HEK293 (cell line): ENCODE measurements at regions not wholly inside any gene's neighbourhood (a gene's known extent, or its start where the extent isn't known, plus 50 kb on each side); places are given as distances from the start of the nearest gene placed in this dataset.

Source experiments
- CTCF ChIA-PET: fragments of 350-600 bp; formaldehyde crosslinking; extraction: SDS; loops from one replicate; lab custom pipeline; 2021; ENCODE audit warnings: antibody characterized with exemption; lab: Yijun Ruan, JAX
- POLR2A ChIA-PET: fragments of 300-600 bp; formaldehyde crosslinking; extraction: SDS; loops from one replicate; lab custom pipeline; 2020; ENCODE audit warnings: antibody characterized with exemption, inconsistent platforms; lab: Yijun Ruan, JAX
- H3K27ac ChIP-seq: fragments of 200-500 bp; sonication (Bioruptor generic); 2 replicates; pipeline ENCODE4 v1.5.1; 2014; ENCODE audit warnings: low read depth, low read length, control low read depth, inconsistent platforms; ENCODE audit errors: extremely low read depth
- H3K36me3 ChIP-seq, 2 experiments: fragments of 200-500 bp in 1 of 2; sonication (Bioruptor generic) in 1 of 2; 1 replicate in 1 of 2; 2 replicates in 1 of 2; pipeline ENCODE4 v1.5.1; 2014 to 2017; ENCODE audit warnings: inconsistent platforms in 2 of 2, low read length in 2 of 2; ENCODE audit not compliant: control insufficient read depth in 2 of 2, insufficient read depth in 1 of 2
- H3K4me1 ChIP-seq: fragments of 200-500 bp; sonication (Bioruptor generic); 2 replicates; pipeline ENCODE4 v1.5.1; 2014; ENCODE audit warnings: mild to moderate bottlenecking, low read length, inconsistent platforms; ENCODE audit not compliant: control insufficient read depth, insufficient read depth
- H3K4me3 ChIP-seq: 2 replicates; pipeline ENCODE4 v1.5.1; 2011; ENCODE audit warnings: low read depth, mild to moderate bottlenecking, control low read depth, low read length, moderate library complexity
- H3K9me3 ChIP-seq: fragments of 200-500 bp; sonication (Bioruptor generic); 2 replicates; pipeline ENCODE4 v1.5.1; 2014; ENCODE audit warnings: low read depth, low read length, inconsistent platforms; ENCODE audit not compliant: control insufficient read depth, insufficient read depth
- BCL11A ChIP-seq: fragments of 450-650 bp; formaldehyde crosslinking; IDR thresholded peaks from 2 replicates; pipeline ENCODE4 v1.5.1; 2016; ENCODE audit warnings: low read depth, missing biosample characterization, missing genetic modification characterization
- HOXD13 ChIP-seq: sonication (generic); formaldehyde crosslinking; IDR thresholded peaks from 2 replicates; pipeline ENCODE4 v1.8.0; 2022; ENCODE audit warnings: missing genetic modification reagents, borderline replicate concordance
- SETDB1 ChIP-seq: IDR thresholded peaks from one replicate; pipeline ENCODE4 v1.6.1; 2017; ENCODE audit warnings: mild to moderate bottlenecking, low read length, moderate library complexity, mixed read lengths; ENCODE audit not compliant: insufficient read length
- SP7 ChIP-seq: fragments of 450-650 bp; formaldehyde crosslinking; IDR thresholded peaks from 2 replicates; pipeline ENCODE4 v1.5.1; 2016; ENCODE audit warnings: missing biosample characterization, missing genetic modification characterization
- TCF7L2 ChIP-seq: IDR thresholded peaks from 2 replicates; pipeline ENCODE4 v1.6.1; 2011; ENCODE audit warnings: low read depth, mild to moderate bottlenecking, inconsistent platforms, low read length, moderate library complexity, borderline replicate concordance
- ZFP37 ChIP-seq: fragments of 450-650 bp; formaldehyde crosslinking; IDR thresholded peaks from 2 replicates; pipeline ENCODE4 v1.5.1; 2016; ENCODE audit warnings: missing biosample characterization, missing genetic modification characterization
- ZNF140 ChIP-seq: fragments of 450-650 bp; formaldehyde crosslinking; IDR thresholded peaks from 2 replicates; pipeline ENCODE4 v1.5.1; 2016; ENCODE audit warnings: missing biosample characterization, missing genetic modification characterization
- ZNF202 ChIP-seq: fragments of 450-650 bp; formaldehyde crosslinking; IDR thresholded peaks from 2 replicates; pipeline ENCODE4 v1.5.1; 2016; ENCODE audit warnings: missing biosample characterization, missing genetic modification characterization, borderline replicate concordance
- ZNF221 ChIP-seq: fragments of 450-650 bp; formaldehyde crosslinking; IDR thresholded peaks from 2 replicates; pipeline ENCODE4 v1.5.1; 2017; ENCODE audit warnings: missing biosample characterization, missing genetic modification characterization, borderline replicate concordance
- ZNF223 ChIP-seq: fragments of 450-650 bp; formaldehyde crosslinking; IDR thresholded peaks from 2 replicates; pipeline ENCODE4 v1.5.1; 2016; ENCODE audit warnings: missing biosample characterization, missing genetic modification characterization
- ZNF274 ChIP-seq, 2 experiments: fragments of 200-500 bp in 1 of 2; fragments of 450-650 bp in 1 of 2; sonication (Bioruptor generic) in 1 of 2; formaldehyde crosslinking in 1 of 2; IDR thresholded peaks; 2 replicates each; pipeline versions ENCODE4 v1.5.1 to v1.6.1; 2014 to 2016; ENCODE audit warnings: borderline replicate concordance in 1 of 2, inconsistent platforms in 1 of 2, low read length in 1 of 2, missing biosample characterization in 1 of 2, missing genetic modification characterization in 1 of 2
- ZNF292 ChIP-seq: fragments of 450-650 bp; formaldehyde crosslinking; IDR thresholded peaks from 2 replicates; pipeline ENCODE4 v1.5.1; 2016; ENCODE audit warnings: low read depth, missing biosample characterization, missing genetic modification characterization, borderline replicate concordance
- ZNF366 ChIP-seq: fragments of 450-650 bp; formaldehyde crosslinking; conservative IDR thresholded peaks from 2 replicates; pipeline ENCODE4 v1.5.1; 2016; ENCODE audit warnings: missing biosample characterization, missing genetic modification characterization
- ZNF501 ChIP-seq: fragments of 450-650 bp; formaldehyde crosslinking; IDR thresholded peaks from 2 replicates; pipeline ENCODE4 v1.5.1; 2016; ENCODE audit warnings: missing biosample characterization, missing genetic modification characterization
- ZNF521 ChIP-seq: fragments of 450-650 bp; formaldehyde crosslinking; IDR thresholded peaks from 2 replicates; pipeline ENCODE4 v1.5.1; 2017; ENCODE audit warnings: missing biosample characterization, mild to moderate bottlenecking, missing genetic modification characterization
- ZNF529 ChIP-seq: fragments of 450-650 bp; formaldehyde crosslinking; IDR thresholded peaks from 2 replicates; pipeline ENCODE4 v1.5.1; 2017; ENCODE audit warnings: missing genetic modification characterization, missing biosample characterization; ENCODE audit not compliant: insufficient replicate concordance
- ZNF629 ChIP-seq: fragments of 450-650 bp; formaldehyde crosslinking; IDR thresholded peaks from 2 replicates; pipeline ENCODE4 v1.5.1; 2017; ENCODE audit warnings: missing biosample characterization, missing genetic modification characterization
- ZNF658 ChIP-seq: fragments of 450-650 bp; formaldehyde crosslinking; IDR thresholded peaks from 2 replicates; pipeline ENCODE4; 2016; ENCODE audit warnings: missing biosample characterization, missing genetic modification characterization
- ZNF660 ChIP-seq: fragments of 450-650 bp; IDR thresholded peaks from 2 replicates; pipeline ENCODE4 v1.5.1; 2018; ENCODE audit warnings: missing biosample characterization, mild to moderate bottlenecking, missing genetic modification characterization
- ZNF707 ChIP-seq: fragments of 450-650 bp; formaldehyde crosslinking; IDR thresholded peaks from 2 replicates; pipeline ENCODE4 v1.5.1; 2016; ENCODE audit warnings: missing biosample characterization, missing genetic modification characterization
- ZNF76 ChIP-seq: fragments of 450-650 bp; formaldehyde crosslinking; IDR thresholded peaks from 2 replicates; pipeline ENCODE4; 2016; ENCODE audit warnings: low read depth, missing biosample characterization, missing genetic modification characterization, borderline replicate concordance
- ZNF785 ChIP-seq: fragments of 450-650 bp; formaldehyde crosslinking; IDR thresholded peaks from 2 replicates; pipeline ENCODE4 v1.5.1; 2016; ENCODE audit warnings: missing biosample characterization, missing genetic modification characterization
- ZSCAN16 ChIP-seq: fragments of 450-650 bp; formaldehyde crosslinking; IDR thresholded peaks from 2 replicates; pipeline ENCODE4 v1.5.1; 2016; ENCODE audit warnings: missing biosample characterization, missing genetic modification characterization
- TF ChIP-seq, protein P1 (sequence below): fragments of 450-650 bp; formaldehyde crosslinking; IDR thresholded peaks from 2 replicates; pipeline ENCODE4 v1.5.1; 2016; ENCODE audit warnings: missing biosample characterization, missing genetic modification characterization, borderline replicate concordance
- TF ChIP-seq, protein P2 (sequence below): sonication (generic); formaldehyde crosslinking; IDR thresholded peaks from 2 replicates; pipeline ENCODE4 v1.8.1; 2022; ENCODE audit warnings: mild to moderate bottlenecking, moderate library complexity, missing genetic modification reagents
- TF ChIP-seq, protein P3 (sequence below): fragments of 450-650 bp; formaldehyde crosslinking; IDR thresholded peaks from 2 replicates; pipeline ENCODE4 v1.5.1; 2016; ENCODE audit warnings: missing biosample characterization, missing genetic modification characterization
- TF ChIP-seq, protein P4 (sequence below): fragments of 450-650 bp; IDR thresholded peaks from 2 replicates; pipeline ENCODE4 v1.5.1; 2018; ENCODE audit warnings: missing biosample characterization, mild to moderate bottlenecking, missing genetic modification characterization

DNA sequence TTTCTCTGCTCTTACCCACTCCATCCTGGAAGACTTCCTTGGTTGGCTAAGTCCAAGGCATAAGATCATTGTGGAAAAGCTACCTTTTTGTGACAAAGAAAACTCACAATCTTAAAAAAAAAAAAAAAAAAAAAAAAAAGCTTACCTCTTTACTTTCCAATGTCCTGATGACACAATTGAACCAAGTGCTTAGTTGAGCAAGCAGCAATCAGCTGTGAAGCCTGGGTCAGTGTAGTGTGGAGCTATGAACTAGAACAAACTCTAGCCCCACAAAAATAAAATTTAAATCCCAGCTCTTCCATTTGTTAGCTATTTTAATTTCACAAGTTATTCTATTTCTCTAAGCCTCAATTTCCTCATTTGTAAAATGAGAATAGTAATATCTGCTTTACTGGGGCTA is 647.6 kb downstream of the LMO4 start (continued):
- TF ChIP-seq, protein P1, sequence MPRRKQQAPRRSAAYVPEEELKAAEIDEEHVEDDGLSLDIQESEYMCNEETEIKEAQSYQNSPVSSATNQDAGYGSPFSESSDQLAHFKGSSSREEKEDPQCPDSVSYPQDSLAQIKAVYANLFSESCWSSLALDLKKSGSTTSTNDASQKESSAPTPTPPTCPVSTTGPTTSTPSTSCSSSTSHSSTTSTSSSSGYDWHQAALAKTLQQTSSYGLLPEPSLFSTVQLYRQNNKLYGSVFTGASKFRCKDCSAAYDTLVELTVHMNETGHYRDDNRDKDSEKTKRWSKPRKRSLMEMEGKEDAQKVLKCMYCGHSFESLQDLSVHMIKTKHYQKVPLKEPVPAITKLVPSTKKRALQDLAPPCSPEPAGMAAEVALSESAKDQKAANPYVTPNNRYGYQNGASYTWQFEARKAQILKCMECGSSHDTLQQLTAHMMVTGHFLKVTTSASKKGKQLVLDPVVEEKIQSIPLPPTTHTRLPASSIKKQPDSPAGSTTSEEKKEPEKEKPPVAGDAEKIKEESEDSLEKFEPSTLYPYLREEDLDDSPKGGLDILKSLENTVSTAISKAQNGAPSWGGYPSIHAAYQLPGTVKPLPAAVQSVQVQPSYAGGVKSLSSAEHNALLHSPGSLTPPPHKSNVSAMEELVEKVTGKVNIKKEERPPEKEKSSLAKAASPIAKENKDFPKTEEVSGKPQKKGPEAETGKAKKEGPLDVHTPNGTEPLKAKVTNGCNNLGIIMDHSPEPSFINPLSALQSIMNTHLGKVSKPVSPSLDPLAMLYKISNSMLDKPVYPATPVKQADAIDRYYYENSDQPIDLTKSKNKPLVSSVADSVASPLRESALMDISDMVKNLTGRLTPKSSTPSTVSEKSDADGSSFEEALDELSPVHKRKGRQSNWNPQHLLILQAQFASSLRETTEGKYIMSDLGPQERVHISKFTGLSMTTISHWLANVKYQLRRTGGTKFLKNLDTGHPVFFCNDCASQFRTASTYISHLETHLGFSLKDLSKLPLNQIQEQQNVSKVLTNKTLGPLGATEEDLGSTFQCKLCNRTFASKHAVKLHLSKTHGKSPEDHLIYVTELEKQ (tag by site-specific recombination), result no peak
- TF ChIP-seq ZSCAN16 (tag by site-specific recombination) (no peak), ZNF521 (tag by site-specific recombination) (no peak), HOXD13 (CRISPR knock-in tag) (no peak), ZNF501 (tag by site-specific recombination) (no peak), ZNF274 (IDR thresholded peaks at IDR 0.05; ENCODE audit: low read length) (no peak), ZNF274 (tag by site-specific recombination; IDR thresholded peaks at IDR 0.05; ENCODE audit: borderline replicate concordance) (no peak)
- TF ChIP-seq, protein P2, sequence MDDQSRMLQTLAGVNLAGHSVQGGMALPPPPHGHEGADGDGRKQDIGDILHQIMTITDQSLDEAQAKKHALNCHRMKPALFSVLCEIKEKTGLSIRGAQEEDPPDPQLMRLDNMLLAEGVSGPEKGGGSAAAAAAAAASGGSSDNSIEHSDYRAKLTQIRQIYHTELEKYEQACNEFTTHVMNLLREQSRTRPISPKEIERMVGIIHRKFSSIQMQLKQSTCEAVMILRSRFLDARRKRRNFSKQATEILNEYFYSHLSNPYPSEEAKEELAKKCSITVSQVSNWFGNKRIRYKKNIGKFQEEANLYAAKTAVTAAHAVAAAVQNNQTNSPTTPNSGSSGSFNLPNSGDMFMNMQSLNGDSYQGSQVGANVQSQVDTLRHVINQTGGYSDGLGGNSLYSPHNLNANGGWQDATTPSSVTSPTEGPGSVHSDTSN (CRISPR knock-in tag), result no peak
- TF ChIP-seq, all 188 proteins: peak for 0

DNA sequence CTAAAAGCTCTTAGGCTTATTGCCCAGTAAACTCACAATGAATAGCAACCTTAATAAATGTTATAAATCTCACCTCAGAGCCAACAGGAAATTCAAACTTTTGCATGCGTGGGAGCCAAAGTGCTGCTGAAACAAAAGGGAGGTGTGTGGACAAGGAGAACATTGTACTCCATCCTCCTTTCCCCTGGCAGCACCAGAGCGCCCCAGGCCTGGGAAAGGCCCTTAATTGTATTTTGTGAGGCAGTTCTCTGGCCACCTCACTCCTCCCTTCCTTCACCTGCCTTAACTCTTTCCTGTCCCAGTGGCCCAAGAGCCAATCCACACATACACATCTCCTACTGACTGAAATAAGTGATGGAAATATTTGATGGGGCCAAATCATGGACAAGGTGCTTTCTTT is 648.5 kb downstream of the LMO4 start:
- Histone ChIP-seq H3K36me3 (no peaks in the 10 kb centered on the region), H3K4me3 (no peak overlapping the region), H3K9me3 (no peaks in the 10 kb centered on the region), H3K4me1 (no peaks in the 10 kb centered on the region; the same call in 1 of the 2 replicates), H3K27ac (no peak overlapping the region)
- CTCF ChIA-PET, result no interaction called here
- TF ChIP-seq ZNF140 (tag by site-specific recombination) (no peak), ZNF529 (tag by site-specific recombination) (no peak), ZNF292 (tag by site-specific recombination) (no peak), ZNF629 (tag by site-specific recombination) (no peak), ZNF76 (no peak), ZNF202 (tag by site-specific recombination) (no peak), TCF7L2 (no peak), ZFP37 (tag by site-specific recombination) (no peak), SP7 (no peak), ZNF658 (tag by site-specific recombination) (no peak), BCL11A (tag by site-specific recombination) (no peak), ZNF785 (tag by site-specific recombination) (no peak), ZNF221 (no peak), ZNF366 (tag by site-specific recombination) (no peak), ZNF707 (tag by site-specific recombination) (no peak), ZNF223 (tag by site-specific recombination) (no peak), ZNF660 (tag by site-specific recombination) (no peak), SETDB1 (no peak)
- TF ChIP-seq, protein P3, sequence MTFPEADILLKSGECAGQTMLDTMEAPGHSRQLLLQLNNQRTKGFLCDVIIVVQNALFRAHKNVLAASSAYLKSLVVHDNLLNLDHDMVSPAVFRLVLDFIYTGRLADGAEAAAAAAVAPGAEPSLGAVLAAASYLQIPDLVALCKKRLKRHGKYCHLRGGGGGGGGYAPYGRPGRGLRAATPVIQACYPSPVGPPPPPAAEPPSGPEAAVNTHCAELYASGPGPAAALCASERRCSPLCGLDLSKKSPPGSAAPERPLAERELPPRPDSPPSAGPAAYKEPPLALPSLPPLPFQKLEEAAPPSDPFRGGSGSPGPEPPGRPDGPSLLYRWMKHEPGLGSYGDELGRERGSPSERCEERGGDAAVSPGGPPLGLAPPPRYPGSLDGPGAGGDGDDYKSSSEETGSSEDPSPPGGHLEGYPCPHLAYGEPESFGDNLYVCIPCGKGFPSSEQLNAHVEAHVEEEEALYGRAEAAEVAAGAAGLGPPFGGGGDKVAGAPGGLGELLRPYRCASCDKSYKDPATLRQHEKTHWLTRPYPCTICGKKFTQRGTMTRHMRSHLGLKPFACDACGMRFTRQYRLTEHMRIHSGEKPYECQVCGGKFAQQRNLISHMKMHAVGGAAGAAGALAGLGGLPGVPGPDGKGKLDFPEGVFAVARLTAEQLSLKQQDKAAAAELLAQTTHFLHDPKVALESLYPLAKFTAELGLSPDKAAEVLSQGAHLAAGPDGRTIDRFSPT (tag by site-specific recombination), result no peak
- TF ChIP-seq, protein P4, sequence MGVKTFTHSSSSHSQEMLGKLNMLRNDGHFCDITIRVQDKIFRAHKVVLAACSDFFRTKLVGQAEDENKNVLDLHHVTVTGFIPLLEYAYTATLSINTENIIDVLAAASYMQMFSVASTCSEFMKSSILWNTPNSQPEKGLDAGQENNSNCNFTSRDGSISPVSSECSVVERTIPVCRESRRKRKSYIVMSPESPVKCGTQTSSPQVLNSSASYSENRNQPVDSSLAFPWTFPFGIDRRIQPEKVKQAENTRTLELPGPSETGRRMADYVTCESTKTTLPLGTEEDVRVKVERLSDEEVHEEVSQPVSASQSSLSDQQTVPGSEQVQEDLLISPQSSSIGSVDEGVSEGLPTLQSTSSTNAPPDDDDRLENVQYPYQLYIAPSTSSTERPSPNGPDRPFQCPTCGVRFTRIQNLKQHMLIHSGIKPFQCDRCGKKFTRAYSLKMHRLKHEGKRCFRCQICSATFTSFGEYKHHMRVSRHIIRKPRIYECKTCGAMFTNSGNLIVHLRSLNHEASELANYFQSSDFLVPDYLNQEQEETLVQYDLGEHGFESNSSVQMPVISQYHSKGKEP (tag by site-specific recombination), result no peak
- TF ChIP-seq, all 188 proteins: peak for 0
- POLR2A ChIA-PET, result no interaction called here
